Pancreas (tissue), 10 donors: ENCODE measurements at regions not wholly inside any gene's neighbourhood (a gene's known extent, or its start where the extent isn't known, plus 50 kb on each side); places are given as distances from the start of the nearest gene placed in this dataset.

Experiments
- ATAC-seq, 4 donors: fragments of 200-7000 bp; cut with Tn5 transposase; one replicate each; pipeline versions ENCODE4 v1.8.0 to v1.9.1; 2020; ENCODE audit warnings: mild to moderate bottlenecking in 4 of 4, moderate library complexity in 4 of 4
- DNase-seq, 6 donors: peaks; one replicate each; pipeline ENCODE4 v3.0.0-alpha.2; 2020
- FAIRE-seq: peaks from 2 replicates; lab custom pipeline; 2012; peaks lifted over from hg19 to GRCh38; lab: Jason Lieb, UNC
- H3K27ac ChIP-seq, 4 donors: fragments of 200-600 bp; sonication (generic); 1 replicate in 3 of 4; 2 replicates in 1 of 4; pipeline versions ENCODE4 v1.5.0 to v1.8.0; 2020
- H3K27me3 ChIP-seq, 4 donors: fragments of 200-600 bp; one replicate each; pipeline ENCODE4 v1.8.0; 2021
- H3K36me3 ChIP-seq, 3 donors: fragments of 200-600 bp; sonication (generic) in 1 of 3; one replicate each; pipeline versions ENCODE4 v1.5.0 to v1.8.0; 2020 to 2021
- H3K4me1 ChIP-seq, 3 donors: fragments of 200-600 bp; one replicate each; pipeline ENCODE4 v1.8.0; 2021
- H3K4me3 ChIP-seq, 4 donors: fragments of 200-600 bp; sonication (generic) in 2 of 4; one replicate each; pipeline versions ENCODE4 v1.5.0 to v1.8.0; 2020 to 2021
- H3K9me3 ChIP-seq, 4 donors: fragments of 200-600 bp; one replicate each; pipeline ENCODE4 v1.8.0; 2021
- CTCF ChIP-seq, 4 donors: fragments of 200-600 bp; sonication (generic) in 3 of 4; IDR thresholded peaks; one replicate each; pipeline versions ENCODE4 v1.5.0 to v1.8.0; 2021; ENCODE audit warnings: antibody characterized with exemption in 4 of 4
- WGBS, 2 donors: extraction: QIAGEN DNeasy Blood & Tissue Kit; methylation state at CpG; one replicate each; pipeline ENCODE4 v1.1.7; 2013; 5-methylcytosine and 5-hydroxymethylcytosine counted together
- intact Hi-C, 3 donors: fragments of 100-400 bp; cut with DNase I; formaldehyde crosslinking; loops; one replicate each; pipeline versions ENCODE4 v1.11.1 to v1.14.2; 2022
- donor health status: healthy with polysubstance abuse.
- donor health status: DM: no; HTN: no; CAD: no; lungs with moderate emphysema.
- donor health status: DM: no; HTN: no; CAD: no.
- donor health status: control.
- donor health status: control.
- donor health status: Bipolar disorder and iron deficiency.
- donor health status: DM: yes; HTN: yes; CAD: no.
- donor health status: DM: no; HTN: no; CAD: no.
- donor health status: DM: no; HTN: no; CAD: no.
- donor health status: DM: yes; HTN: yes; CAD: no.

- no peak for FAIRE-seq
- no peak for ATAC-seq
- no peak for DNase-seq
- Histone ChIP-seq H3K9me3 (no peaks in the 10 kb centered on the region), H3K27me3 (no peaks in the 10 kb centered on the region), H3K4me1 (peaks cover 0 to 4% (median 0%) of the 10 kb centered on the region in 3 donors), H3K27ac (no peak overlapping the region), H3K4me3 (no peak overlapping the region), H3K36me3 (no peaks in the 10 kb centered on the region)
- intact Hi-C loops: no loop called here
- TF ChIP-seq CTCF (IDR thresholded peaks at IDR 0.05): no peak
Observed at GRCh38 chr5:142450419-142450818, 125.6 kb upstream of the SPRY4 start.

- H3K27ac ChIP-seq: no peak overlapping the region
- FAIRE-seq (no peak), ATAC-seq (no peak), DNase-seq (no peak)
- peaks cover 0 to 4% (median 0%) of the 10 kb centered on the region in 3 donors for H3K4me1 ChIP-seq
- H3K27me3 ChIP-seq: no peaks in the 10 kb centered on the region
- no peak for TF ChIP-seq CTCF (IDR thresholded peaks at IDR 0.05)
- no peaks in the 10 kb centered on the region for H3K9me3 ChIP-seq
- no peaks in the 10 kb centered on the region for H3K36me3 ChIP-seq
- WGBS, 2 donors: 53 to 57% methylated on average over 1 of the region's 1 CpG
- no peak overlapping the region for H3K4me3 ChIP-seq
- intact Hi-C loops: no loop called here
Observed at GRCh38 chr5:142447887-142448286, 123.1 kb upstream of the SPRY4 start.

- Histone ChIP-seq H3K9me3 (no peaks in the 10 kb centered on the region), H3K27ac (peak overlapping the region in 2 of 4 donors; percentile 7 to 17), H3K4me3 (no peak overlapping the region), H3K27me3 (no peaks in the 10 kb centered on the region), H3K36me3 (no peaks in the 10 kb centered on the region), H3K4me1 (peaks cover 0 to 4% (median 0%) of the 10 kb centered on the region in 3 donors)
- DNase-seq: no peak
- no peak for ATAC-seq
- intact Hi-C loops: no loop called here
- WGBS, 2 donors: 61 to 67% methylated on average over 3 of the region's 3 CpGs
- no peak for FAIRE-seq
- no peak for TF ChIP-seq CTCF (IDR thresholded peaks at IDR 0.05)
Observed at GRCh38 chr5:142446960-142447279, 122.1 kb upstream of the SPRY4 start.

GRCh38 chr5:142446131-142446959 is 121.5 kb upstream of the SPRY4 start:
- H3K36me3 ChIP-seq: no peaks in the 10 kb centered on the region
- intact Hi-C loops: no loop called here
- no peak for TF ChIP-seq CTCF (IDR thresholded peaks at IDR 0.05)
- ATAC-seq: peak in 3 of 4 donors; percentile 22 to 64 (median 45)
- H3K4me3 ChIP-seq: no peak overlapping the region
- H3K27me3 ChIP-seq: no peaks in the 10 kb centered on the region
- H3K9me3 ChIP-seq: no peaks in the 10 kb centered on the region
- DNase-seq: no peak
- peaks cover 0 to 4% (median 0%) of the 10 kb centered on the region in 3 donors for H3K4me1 ChIP-seq
- FAIRE-seq: no peak
- peak overlapping the region in 2 of 4 donors; percentile 7 to 37 for H3K27ac ChIP-seq
- WGBS, 2 donors: 39 to 45% methylated on average over 5 of the region's 5 CpGs

- no peak for TF ChIP-seq CTCF (IDR thresholded peaks at IDR 0.05)
- 85 to 89% methylated on average over 5 of the region's 5 CpGs for WGBS, 2 donors
- H3K27me3 ChIP-seq: no peaks in the 10 kb centered on the region
- DNase-seq (no peak), ATAC-seq (no peak), FAIRE-seq (no peak)
- no peaks in the 10 kb centered on the region for H3K36me3 ChIP-seq
- peaks cover 0 to 4% (median 0%) of the 10 kb centered on the region in 3 donors for H3K4me1 ChIP-seq
- no peak overlapping the region for H3K4me3 ChIP-seq
- peak overlapping the region in 1 of 4 donors; percentile 37 for H3K27ac ChIP-seq
- intact Hi-C loops: no loop called here
- H3K9me3 ChIP-seq: no peaks in the 10 kb centered on the region
Observed at GRCh38 chr5:142445266-142445665, 120.4 kb upstream of the SPRY4 start.
